SK-N-SH treated with all-trans-retinoic acid at 6 μM for 48 hours (cell line): ENCODE measurements at regions not wholly inside any gene's neighbourhood (a gene's known extent, or its start where the extent isn't known, plus 50 kb on each side); places are given as distances from the start of the nearest gene placed in this dataset.

ENCODE experiments used
- ATAC-seq: fragments of 200-7000 bp; cut with Tn5 transposase; 3 replicates; pipeline ENCODE4 v1.9.1; 2020; ENCODE audit warnings: mild to moderate bottlenecking, moderate library complexity
- ARNTL ChIP-seq: fragments of 450-650 bp; formaldehyde crosslinking; IDR thresholded peaks from 2 replicates; pipeline ENCODE4 v1.5.0; 2020; ENCODE audit warnings: low read depth, mild to moderate bottlenecking, moderate library complexity, borderline replicate concordance
- CSDC2 ChIP-seq: fragments of 250-450 bp; sonication (Bioruptor Pico); IDR thresholded peaks from 2 replicates; pipeline ENCODE4 v1.5.0; 2020; ENCODE audit warnings: mild to moderate bottlenecking, moderate library complexity
- ESRRG ChIP-seq: fragments of 250-450 bp; sonication (Bioruptor Pico); IDR thresholded peaks from 2 replicates; pipeline ENCODE4 v1.6.1; 2021; ENCODE audit warnings: mild to moderate bottlenecking
- GLIS3 ChIP-seq: fragments of 250-450 bp; sonication (Bioruptor Pico); IDR thresholded peaks from 2 replicates; pipeline ENCODE4 v1.5.0; 2020; ENCODE audit warnings: mild to moderate bottlenecking, moderate library complexity
- ISL1 ChIP-seq: fragments of 250-450 bp; sonication (Bioruptor Pico); IDR thresholded peaks from 2 replicates; pipeline ENCODE4 v2.1.2; 2022; ENCODE audit warnings: mild to moderate bottlenecking, moderate library complexity
- OSR1 ChIP-seq: fragments of 250-450 bp; sonication (Bioruptor Pico); IDR thresholded peaks from 2 replicates; pipeline ENCODE4 v1.8.0; 2022; ENCODE audit warnings: moderate library complexity, mild to moderate bottlenecking, inconsistent platforms
- RARB ChIP-seq: fragments of 250-450 bp; sonication (Bioruptor Pico); IDR thresholded peaks from 2 replicates; pipeline ENCODE4 v1.8.0; 2021; ENCODE audit warnings: mild to moderate bottlenecking, moderate library complexity
- TCF4 ChIP-seq: fragments of 250-450 bp; sonication (Bioruptor Pico); IDR thresholded peaks from 2 replicates; pipeline ENCODE4 v1.8.0; 2021; ENCODE audit warnings: mild to moderate bottlenecking, moderate library complexity, borderline replicate concordance
- TOX ChIP-seq: fragments of 250-450 bp; sonication (Bioruptor Pico); IDR thresholded peaks from 2 replicates; pipeline ENCODE4 v1.8.0; 2021; ENCODE audit warnings: mild to moderate bottlenecking, moderate library complexity, borderline replicate concordance
- ZC3H10 ChIP-seq: fragments of 250-450 bp; sonication (Bioruptor Pico); IDR thresholded peaks from 2 replicates; pipeline ENCODE4 v1.5.1; 2021; ENCODE audit warnings: mild to moderate bottlenecking, moderate library complexity
- ZFP3 ChIP-seq: fragments of 250-450 bp; sonication (Bioruptor Pico); IDR thresholded peaks from 2 replicates; pipeline ENCODE4 v1.5.0; 2020; ENCODE audit warnings: mild to moderate bottlenecking, moderate library complexity
- ZFP30 ChIP-seq: fragments of 450-650 bp; formaldehyde crosslinking; IDR thresholded peaks from 2 replicates; pipeline ENCODE4 v1.5.0; 2022; ENCODE audit warnings: mild to moderate bottlenecking, moderate library complexity
- ZNF70 ChIP-seq: fragments of 450-650 bp; formaldehyde crosslinking; IDR thresholded peaks from 2 replicates; pipeline ENCODE4 v1.5.0; 2020; ENCODE audit warnings: mild to moderate bottlenecking, moderate library complexity
- ZNF8 ChIP-seq: fragments of 450-650 bp; formaldehyde crosslinking; IDR thresholded peaks from 2 replicates; pipeline ENCODE4 v1.5.0; 2020; ENCODE audit warnings: mild to moderate bottlenecking, moderate library complexity
- TF ChIP-seq, protein P1 (sequence below): fragments of 250-450 bp; sonication (Bioruptor Pico); IDR thresholded peaks from 2 replicates; pipeline ENCODE4 v1.5.1; 2021; ENCODE audit warnings: mild to moderate bottlenecking, moderate library complexity
- TF ChIP-seq, protein P2 (sequence below): fragments of 250-450 bp; sonication (Bioruptor Pico); IDR thresholded peaks from 2 replicates; pipeline ENCODE4 v1.8.0; 2021; ENCODE audit warnings: low read depth, mild to moderate bottlenecking, moderate library complexity, borderline replicate concordance
- TF ChIP-seq, protein P3 (sequence below): fragments of 250-450 bp; sonication (Bioruptor Pico); IDR thresholded peaks from 2 replicates; pipeline ENCODE4 v1.5.1; 2020; ENCODE audit warnings: low read depth, mild to moderate bottlenecking, moderate library complexity
- TF ChIP-seq, protein P4 (sequence below): fragments of 250-450 bp; sonication (Bioruptor Pico); IDR thresholded peaks from 2 replicates; pipeline ENCODE4 v1.8.0; 2020; ENCODE audit warnings: mild to moderate bottlenecking, moderate library complexity, borderline replicate concordance

DNA sequence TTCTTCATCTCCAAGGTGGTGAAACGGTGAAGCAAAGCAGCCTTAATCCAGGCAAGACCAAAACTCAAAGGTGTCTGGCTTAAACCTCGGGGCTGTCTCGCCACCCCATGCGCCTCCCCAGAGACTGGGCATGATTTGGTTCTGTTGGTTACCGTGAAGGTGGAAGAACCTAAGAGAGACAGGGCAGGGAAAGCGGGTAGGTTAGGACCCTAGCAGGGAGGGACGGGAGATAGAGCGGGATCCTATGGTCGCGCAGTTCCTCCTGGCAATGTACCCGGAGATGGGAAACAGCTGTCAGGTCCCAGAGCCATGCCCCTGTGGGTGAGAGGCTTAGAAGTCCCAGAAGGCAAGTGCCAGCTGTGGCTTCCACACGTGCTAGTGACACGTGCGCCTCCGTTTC is 418.3 kb upstream of the IRX1 start (continued):
- TF ChIP-seq, protein P1, sequence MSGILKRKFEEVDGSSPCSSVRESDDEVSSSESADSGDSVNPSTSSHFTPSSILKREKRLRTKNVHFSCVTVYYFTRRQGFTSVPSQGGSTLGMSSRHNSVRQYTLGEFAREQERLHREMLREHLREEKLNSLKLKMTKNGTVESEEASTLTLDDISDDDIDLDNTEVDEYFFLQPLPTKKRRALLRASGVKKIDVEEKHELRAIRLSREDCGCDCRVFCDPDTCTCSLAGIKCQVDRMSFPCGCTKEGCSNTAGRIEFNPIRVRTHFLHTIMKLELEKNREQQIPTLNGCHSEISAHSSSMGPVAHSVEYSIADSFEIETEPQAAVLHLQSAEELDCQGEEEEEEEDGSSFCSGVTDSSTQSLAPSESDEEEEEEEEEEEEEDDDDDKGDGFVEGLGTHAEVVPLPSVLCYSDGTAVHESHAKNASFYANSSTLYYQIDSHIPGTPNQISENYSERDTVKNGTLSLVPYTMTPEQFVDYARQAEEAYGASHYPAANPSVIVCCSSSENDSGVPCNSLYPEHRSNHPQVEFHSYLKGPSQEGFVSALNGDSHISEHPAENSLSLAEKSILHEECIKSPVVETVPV (CRISPR knock-in tag) = no peak
- TF ChIP-seq ZC3H10 (CRISPR knock-in tag) (no peak), ESRRG (CRISPR knock-in tag) (no peak), ZNF70 (CRISPR knock-in tag) (no peak)

DNA sequence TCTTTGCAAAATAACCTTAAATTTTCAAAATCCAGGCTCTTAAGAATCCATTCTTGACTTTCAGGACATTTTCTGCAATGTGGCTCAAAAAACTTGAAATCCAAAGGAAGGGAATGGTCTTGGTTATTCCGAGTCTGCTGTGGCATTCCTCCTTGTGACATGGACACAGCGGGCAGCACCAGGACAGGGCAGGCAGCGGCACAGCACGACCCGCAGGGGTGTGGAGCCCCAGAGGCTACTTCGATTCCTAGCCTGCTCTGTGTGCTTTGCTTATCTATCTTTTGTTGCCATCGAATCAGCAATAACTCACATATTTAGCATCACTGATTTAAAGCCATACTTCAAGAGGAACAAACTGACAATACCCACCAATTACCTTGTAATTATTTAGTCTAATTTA is 420.2 kb upstream of the IRX1 start:
- TF ChIP-seq OSR1 (no peak), TOX (CRISPR knock-in tag) (no peak)
- ATAC-seq = no peak

DNA sequence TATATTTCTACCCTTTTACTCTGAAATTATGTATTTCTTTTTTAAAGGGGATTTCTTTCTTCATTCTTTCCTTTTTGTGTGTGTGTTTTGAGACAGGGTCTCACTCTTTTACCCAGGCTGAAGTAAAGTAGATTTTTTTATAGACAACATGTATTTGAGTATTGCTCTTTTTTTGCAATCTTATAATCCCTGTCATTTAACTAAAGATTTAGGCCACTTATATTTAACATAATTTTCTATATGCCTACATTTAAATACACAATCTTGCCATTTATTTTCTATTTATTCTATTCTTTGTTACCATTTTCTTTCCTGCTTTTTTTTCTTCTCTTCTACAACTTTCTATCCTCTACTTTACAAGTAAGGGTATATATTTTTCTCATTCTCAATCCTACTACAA is 416.0 kb upstream of the IRX2 start:
- TF ChIP-seq ZFP30 (CRISPR knock-in tag) (no peak), RARB (CRISPR knock-in tag) (no peak), ZC3H10 (CRISPR knock-in tag) (no peak), ZNF8 (CRISPR knock-in tag) (no peak)
- TF ChIP-seq, protein P2, sequence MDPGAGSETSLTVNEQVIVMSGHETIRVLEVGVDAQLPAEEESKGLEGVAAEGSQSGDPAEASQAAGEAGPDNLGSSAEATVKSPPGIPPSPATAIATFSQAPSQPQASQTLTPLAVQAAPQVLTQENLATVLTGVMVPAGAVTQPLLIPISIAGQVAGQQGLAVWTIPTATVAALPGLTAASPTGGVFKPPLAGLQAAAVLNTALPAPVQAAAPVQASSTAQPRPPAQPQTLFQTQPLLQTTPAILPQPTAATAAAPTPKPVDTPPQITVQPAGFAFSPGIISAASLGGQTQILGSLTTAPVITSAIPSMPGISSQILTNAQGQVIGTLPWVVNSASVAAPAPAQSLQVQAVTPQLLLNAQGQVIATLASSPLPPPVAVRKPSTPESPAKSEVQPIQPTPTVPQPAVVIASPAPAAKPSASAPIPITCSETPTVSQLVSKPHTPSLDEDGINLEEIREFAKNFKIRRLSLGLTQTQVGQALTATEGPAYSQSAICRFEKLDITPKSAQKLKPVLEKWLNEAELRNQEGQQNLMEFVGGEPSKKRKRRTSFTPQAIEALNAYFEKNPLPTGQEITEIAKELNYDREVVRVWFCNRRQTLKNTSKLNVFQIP (CRISPR knock-in tag) = no peak
- TF ChIP-seq, all 23 proteins: peak for 0
- no peak for ATAC-seq

DNA sequence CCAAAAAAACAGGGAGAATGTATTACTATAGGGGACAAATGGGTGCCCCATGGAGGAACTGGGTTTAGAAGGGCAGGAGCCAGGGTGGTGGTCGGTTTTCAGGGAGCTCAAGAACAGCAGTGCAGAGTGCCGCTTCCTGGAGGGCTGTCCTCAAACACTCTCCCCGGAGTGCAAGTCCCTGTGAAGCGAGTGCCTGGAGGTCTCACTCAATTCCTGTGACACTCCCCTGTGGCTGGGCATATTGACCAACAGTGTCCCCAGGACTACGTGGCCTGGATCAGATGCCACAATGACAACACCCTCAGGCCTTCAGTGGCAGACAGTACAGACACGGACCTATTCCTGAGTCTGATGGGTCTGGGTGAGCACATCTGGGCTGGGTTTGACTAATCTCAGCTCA is 412.1 kb upstream of the IRX2 start:
- ATAC-seq = no peak
- TF ChIP-seq RARB (CRISPR knock-in tag) (no peak), CSDC2 (no peak), ZC3H10 (CRISPR knock-in tag) (no peak), OSR1 (no peak)

DNA sequence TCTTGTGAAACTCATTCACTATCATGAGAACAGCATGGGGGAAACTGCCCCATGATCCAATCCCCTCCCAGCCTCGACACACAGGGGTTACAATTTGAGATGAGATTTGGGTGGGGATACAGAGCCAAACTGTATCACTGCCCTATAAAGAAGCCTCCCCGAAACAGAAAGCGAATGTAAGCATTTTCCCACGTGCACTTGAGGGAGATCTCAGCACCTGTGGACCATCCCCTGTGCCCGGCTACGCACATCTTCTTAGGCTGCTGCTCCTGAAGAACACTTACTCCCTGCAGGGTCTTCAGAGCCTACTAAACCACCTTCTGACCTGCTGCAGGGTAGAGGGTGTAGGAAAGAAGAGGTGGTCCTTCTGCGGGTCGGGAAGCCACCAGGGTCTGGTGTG is 410.2 kb upstream of the IRX2 start:
- no peak for ATAC-seq

More for the DNA sequence above, 410.2 kb upstream of the IRX2 start:
- TF ChIP-seq, protein P2 (CRISPR knock-in tag) = no peak
- TF ChIP-seq GLIS3 (CRISPR knock-in tag) (no peak), CSDC2 (no peak), ISL1 (CRISPR knock-in tag) (no peak), ZFP3 (CRISPR knock-in tag) (no peak), ZC3H10 (CRISPR knock-in tag) (no peak), ARNTL (CRISPR knock-in tag) (no peak), RARB (CRISPR knock-in tag) (no peak), ZNF8 (CRISPR knock-in tag) (no peak), ZFP30 (CRISPR knock-in tag) (no peak), TCF4 (CRISPR knock-in tag) (no peak), ESRRG (CRISPR knock-in tag) (no peak), OSR1 (no peak)
- TF ChIP-seq, protein P3, sequence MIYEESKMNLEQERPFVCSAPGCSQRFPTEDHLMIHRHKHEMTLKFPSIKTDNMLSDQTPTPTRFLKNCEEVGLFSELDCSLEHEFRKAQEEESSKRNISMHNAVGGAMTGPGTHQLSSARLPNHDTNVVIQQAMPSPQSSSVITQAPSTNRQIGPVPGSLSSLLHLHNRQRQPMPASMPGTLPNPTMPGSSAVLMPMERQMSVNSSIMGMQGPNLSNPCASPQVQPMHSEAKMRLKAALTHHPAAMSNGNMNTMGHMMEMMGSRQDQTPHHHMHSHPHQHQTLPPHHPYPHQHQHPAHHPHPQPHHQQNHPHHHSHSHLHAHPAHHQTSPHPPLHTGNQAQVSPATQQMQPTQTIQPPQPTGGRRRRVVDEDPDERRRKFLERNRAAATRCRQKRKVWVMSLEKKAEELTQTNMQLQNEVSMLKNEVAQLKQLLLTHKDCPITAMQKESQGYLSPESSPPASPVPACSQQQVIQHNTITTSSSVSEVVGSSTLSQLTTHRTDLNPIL (CRISPR knock-in tag) = no peak
- TF ChIP-seq, protein P4, sequence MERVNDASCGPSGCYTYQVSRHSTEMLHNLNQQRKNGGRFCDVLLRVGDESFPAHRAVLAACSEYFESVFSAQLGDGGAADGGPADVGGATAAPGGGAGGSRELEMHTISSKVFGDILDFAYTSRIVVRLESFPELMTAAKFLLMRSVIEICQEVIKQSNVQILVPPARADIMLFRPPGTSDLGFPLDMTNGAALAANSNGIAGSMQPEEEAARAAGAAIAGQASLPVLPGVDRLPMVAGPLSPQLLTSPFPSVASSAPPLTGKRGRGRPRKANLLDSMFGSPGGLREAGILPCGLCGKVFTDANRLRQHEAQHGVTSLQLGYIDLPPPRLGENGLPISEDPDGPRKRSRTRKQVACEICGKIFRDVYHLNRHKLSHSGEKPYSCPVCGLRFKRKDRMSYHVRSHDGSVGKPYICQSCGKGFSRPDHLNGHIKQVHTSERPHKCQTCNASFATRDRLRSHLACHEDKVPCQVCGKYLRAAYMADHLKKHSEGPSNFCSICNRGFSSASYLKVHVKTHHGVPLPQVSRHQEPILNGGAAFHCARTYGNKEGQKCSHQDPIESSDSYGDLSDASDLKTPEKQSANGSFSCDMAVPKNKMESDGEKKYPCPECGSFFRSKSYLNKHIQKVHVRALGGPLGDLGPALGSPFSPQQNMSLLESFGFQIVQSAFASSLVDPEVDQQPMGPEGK (CRISPR knock-in tag) = no peak
- TF ChIP-seq, protein P1 (CRISPR knock-in tag) = no peak
